ENCODE measurements at regions not wholly inside any gene's neighbourhood (a gene's known extent, or its start where the extent isn't known, plus 50 kb on each side); places are given as distances from the start of the nearest gene placed in this dataset.

DNA sequence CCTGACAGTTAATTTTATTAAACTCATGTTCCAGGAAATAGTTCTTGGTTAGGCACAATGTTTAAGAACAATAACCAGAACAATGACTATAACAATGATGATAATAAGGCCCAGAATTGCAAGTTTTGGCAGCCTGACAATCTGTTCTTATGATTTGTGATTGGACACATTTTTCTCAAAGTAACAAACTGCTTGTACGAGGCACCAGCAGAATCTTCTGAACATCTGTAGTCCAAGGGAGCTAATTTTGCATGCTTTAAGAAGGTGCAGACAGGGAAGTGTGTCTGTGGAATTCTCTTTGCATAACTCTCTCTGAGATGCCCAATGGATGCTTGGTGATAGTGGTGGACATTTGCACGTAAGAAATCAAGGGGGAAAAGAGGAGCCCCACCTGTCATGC, 709.3 kb downstream of the SLC4A3 start:
- TF ChIP-seq ZNF366 (tag by site-specific recombination; conservative IDR thresholded peaks at IDR 0.05) (no peak), SP3 (tag by site-specific recombination; IDR thresholded peaks at IDR 0.05) (no peak), ZNF266 (tag by site-specific recombination; IDR thresholded peaks at IDR 0.05; ENCODE audit: low read depth) (no peak), ZIC2 (tag by site-specific recombination; IDR thresholded peaks at IDR 0.05) (no peak), ZBTB48 (tag by site-specific recombination; IDR thresholded peaks at IDR 0.05) (no peak), ZNF473 (tag by site-specific recombination; IDR thresholded peaks at IDR 0.05) (no peak), KLF1 (tag by site-specific recombination; IDR thresholded peaks at IDR 0.05) (no peak), ZNF677 (tag by site-specific recombination; IDR thresholded peaks at IDR 0.05) (no peak)
- TF ChIP-seq, protein P1, sequence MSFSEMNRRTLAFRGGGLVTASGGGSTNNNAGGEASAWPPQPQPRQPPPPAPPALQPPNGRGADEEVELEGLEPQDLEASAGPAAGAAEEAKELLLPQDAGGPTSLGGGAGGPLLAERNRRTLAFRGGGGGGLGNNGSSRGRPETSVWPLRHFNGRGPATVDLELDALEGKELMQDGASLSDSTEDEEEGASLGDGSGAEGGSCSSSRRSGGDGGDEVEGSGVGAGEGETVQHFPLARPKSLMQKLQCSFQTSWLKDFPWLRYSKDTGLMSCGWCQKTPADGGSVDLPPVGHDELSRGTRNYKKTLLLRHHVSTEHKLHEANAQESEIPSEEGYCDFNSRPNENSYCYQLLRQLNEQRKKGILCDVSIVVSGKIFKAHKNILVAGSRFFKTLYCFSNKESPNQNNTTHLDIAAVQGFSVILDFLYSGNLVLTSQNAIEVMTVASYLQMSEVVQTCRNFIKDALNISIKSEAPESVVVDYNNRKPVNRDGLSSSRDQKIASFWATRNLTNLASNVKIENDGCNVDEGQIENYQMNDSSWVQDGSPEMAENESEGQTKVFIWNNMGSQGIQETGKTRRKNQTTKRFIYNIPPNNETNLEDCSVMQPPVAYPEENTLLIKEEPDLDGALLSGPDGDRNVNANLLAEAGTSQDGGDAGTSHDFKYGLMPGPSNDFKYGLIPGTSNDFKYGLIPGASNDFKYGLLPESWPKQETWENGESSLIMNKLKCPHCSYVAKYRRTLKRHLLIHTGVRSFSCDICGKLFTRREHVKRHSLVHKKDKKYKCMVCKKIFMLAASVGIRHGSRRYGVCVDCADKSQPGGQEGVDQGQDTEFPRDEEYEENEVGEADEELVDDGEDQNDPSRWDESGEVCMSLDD (tag by site-specific recombination; IDR thresholded peaks at IDR 0.05): no peak
- TF ChIP-seq, protein P2, sequence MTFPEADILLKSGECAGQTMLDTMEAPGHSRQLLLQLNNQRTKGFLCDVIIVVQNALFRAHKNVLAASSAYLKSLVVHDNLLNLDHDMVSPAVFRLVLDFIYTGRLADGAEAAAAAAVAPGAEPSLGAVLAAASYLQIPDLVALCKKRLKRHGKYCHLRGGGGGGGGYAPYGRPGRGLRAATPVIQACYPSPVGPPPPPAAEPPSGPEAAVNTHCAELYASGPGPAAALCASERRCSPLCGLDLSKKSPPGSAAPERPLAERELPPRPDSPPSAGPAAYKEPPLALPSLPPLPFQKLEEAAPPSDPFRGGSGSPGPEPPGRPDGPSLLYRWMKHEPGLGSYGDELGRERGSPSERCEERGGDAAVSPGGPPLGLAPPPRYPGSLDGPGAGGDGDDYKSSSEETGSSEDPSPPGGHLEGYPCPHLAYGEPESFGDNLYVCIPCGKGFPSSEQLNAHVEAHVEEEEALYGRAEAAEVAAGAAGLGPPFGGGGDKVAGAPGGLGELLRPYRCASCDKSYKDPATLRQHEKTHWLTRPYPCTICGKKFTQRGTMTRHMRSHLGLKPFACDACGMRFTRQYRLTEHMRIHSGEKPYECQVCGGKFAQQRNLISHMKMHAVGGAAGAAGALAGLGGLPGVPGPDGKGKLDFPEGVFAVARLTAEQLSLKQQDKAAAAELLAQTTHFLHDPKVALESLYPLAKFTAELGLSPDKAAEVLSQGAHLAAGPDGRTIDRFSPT (tag by site-specific recombination; IDR thresholded peaks at IDR 0.05): no peak
- TF ChIP-seq, protein P3, sequence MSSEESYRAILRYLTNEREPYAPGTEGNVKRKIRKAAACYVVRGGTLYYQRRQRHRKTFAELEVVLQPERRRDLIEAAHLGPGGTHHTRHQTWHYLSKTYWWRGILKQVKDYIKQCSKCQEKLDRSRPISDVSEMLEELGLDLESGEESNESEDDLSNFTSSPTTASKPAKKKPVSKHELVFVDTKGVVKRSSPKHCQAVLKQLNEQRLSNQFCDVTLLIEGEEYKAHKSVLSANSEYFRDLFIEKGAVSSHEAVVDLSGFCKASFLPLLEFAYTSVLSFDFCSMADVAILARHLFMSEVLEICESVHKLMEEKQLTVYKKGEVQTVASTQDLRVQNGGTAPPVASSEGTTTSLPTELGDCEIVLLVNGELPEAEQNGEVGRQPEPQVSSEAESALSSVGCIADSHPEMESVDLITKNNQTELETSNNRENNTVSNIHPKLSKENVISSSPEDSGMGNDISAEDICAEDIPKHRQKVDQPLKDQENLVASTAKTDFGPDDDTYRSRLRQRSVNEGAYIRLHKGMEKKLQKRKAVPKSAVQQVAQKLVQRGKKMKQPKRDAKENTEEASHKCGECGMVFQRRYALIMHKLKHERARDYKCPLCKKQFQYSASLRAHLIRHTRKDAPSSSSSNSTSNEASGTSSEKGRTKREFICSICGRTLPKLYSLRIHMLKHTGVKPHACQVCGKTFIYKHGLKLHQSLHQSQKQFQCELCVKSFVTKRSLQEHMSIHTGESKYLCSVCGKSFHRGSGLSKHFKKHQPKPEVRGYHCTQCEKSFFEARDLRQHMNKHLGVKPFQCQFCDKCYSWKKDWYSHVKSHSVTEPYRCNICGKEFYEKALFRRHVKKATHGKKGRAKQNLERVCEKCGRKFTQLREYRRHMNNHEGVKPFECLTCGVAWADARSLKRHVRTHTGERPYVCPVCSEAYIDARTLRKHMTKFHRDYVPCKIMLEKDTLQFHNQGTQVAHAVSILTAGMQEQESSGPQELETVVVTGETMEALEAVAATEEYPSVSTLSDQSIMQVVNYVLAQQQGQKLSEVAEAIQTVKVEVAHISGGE (tag by site-specific recombination; conservative IDR thresholded peaks at IDR 0.05; ENCODE audit: low read depth): no peak
- Histone ChIP-seq H3K27ac (ENCODE audit: extremely low read depth, low read depth, low read length) (no peak overlapping the region), H3K9me3 (ENCODE audit: control insufficient read depth, insufficient read depth, low read depth, low read length) (no peaks in the 10 kb centered on the region), H3K4me1 (ENCODE audit: control insufficient read depth, insufficient read depth, low read length) (no peaks in the 10 kb centered on the region), H3K36me3 (ENCODE audit: control insufficient read depth in 2 of 2, insufficient read depth in 1 of 2, low read length in 2 of 2) (no peaks in the 10 kb centered on the region), H3K4me3 (ENCODE audit: low read depth, low read length) (no peak overlapping the region)
- ChIA-PET CTCF (no interaction called here), POLR2A (no interaction called here)

DNA sequence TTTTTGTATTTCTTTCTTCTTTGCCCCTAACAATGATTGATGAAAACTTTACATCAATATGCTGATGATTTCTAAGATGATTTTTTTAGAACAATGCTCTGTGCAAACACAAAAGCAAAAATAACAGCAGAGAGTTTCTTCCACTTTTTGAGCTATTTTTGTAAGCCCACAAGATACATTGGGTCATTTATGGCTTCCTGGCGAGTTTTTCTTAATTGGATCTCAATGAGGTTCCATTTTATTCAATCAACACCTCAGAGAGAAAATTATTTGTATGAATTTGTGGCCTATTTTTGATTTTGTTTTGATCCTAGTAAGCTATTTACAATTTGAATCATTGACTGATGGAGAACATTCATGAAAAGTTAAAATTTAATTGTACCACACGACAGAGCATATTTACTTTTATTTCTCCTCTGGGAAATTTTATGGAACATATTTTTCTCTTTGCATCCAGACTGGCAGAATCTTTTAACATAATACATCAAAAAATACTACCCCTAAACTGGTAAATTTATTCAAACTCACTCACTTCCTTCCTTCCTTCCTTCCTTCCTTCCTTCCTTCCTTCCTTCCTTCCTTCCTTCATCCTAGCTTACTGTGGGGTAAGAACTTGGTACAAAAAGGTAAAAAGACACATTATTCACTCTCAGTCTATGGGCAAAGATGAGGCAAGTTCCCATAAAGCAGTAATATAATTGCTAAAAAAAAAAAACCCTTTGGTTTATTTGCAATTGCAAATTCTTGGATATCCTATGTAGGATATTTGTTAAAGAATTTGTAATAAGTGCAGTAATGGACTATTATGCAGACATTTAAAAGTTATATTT, 710.4 kb downstream of the SLC4A3 start:
- CTCF ChIA-PET: interaction anchor here (0.9 to 1.2 kb wide), 2 partner anchors 9 to 341 kb away, joined by 3 to 5 read pairs; no protein-coding TSS in a partner anchor

More for the DNA sequence above, 710.4 kb downstream of the SLC4A3 start:
- H3K4me1 ChIP-seq (ENCODE audit: control insufficient read depth, insufficient read depth, low read length): no peaks in the 10 kb centered on the region
- no peaks in the 10 kb centered on the region for H3K9me3 ChIP-seq (ENCODE audit: control insufficient read depth, insufficient read depth, low read depth, low read length)
- H3K36me3 ChIP-seq (ENCODE audit: control insufficient read depth in 2 of 2, insufficient read depth in 1 of 2, low read length in 2 of 2): no peaks in the 10 kb centered on the region
- POLR2A ChIA-PET: no interaction called here
- TF ChIP-seq ZNF624 (tag by site-specific recombination; IDR thresholded peaks at IDR 0.05): no peak
- TF ChIP-seq, protein P4, sequence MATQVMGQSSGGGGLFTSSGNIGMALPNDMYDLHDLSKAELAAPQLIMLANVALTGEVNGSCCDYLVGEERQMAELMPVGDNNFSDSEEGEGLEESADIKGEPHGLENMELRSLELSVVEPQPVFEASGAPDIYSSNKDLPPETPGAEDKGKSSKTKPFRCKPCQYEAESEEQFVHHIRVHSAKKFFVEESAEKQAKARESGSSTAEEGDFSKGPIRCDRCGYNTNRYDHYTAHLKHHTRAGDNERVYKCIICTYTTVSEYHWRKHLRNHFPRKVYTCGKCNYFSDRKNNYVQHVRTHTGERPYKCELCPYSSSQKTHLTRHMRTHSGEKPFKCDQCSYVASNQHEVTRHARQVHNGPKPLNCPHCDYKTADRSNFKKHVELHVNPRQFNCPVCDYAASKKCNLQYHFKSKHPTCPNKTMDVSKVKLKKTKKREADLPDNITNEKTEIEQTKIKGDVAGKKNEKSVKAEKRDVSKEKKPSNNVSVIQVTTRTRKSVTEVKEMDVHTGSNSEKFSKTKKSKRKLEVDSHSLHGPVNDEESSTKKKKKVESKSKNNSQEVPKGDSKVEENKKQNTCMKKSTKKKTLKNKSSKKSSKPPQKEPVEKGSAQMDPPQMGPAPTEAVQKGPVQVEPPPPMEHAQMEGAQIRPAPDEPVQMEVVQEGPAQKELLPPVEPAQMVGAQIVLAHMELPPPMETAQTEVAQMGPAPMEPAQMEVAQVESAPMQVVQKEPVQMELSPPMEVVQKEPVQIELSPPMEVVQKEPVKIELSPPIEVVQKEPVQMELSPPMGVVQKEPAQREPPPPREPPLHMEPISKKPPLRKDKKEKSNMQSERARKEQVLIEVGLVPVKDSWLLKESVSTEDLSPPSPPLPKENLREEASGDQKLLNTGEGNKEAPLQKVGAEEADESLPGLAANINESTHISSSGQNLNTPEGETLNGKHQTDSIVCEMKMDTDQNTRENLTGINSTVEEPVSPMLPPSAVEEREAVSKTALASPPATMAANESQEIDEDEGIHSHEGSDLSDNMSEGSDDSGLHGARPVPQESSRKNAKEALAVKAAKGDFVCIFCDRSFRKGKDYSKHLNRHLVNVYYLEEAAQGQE (tag by site-specific recombination; IDR thresholded peaks at IDR 0.05): no peak
- no peak for TF ChIP-seq ZNF169 (tag by site-specific recombination; IDR thresholded peaks at IDR 0.05)
- no peak for TF ChIP-seq ZNF433 (tag by site-specific recombination; IDR thresholded peaks at IDR 0.05; ENCODE audit: low read depth)
- no peak for TF ChIP-seq ZNF654 (tag by site-specific recombination; IDR thresholded peaks at IDR 0.05; ENCODE audit: low read depth)
- TF ChIP-seq ZNF302 (tag by site-specific recombination; IDR thresholded peaks at IDR 0.05; ENCODE audit: low read depth): no peak
- TF ChIP-seq ZNF248 (tag by site-specific recombination; IDR thresholded peaks at IDR 0.05): no peak
- TF ChIP-seq ZNF610 (tag by site-specific recombination; IDR thresholded peaks at IDR 0.05; ENCODE audit: borderline replicate concordance): no peak
- no peak for TF ChIP-seq ZSCAN30 (tag by site-specific recombination; IDR thresholded peaks at IDR 0.05)
- no peak for TF ChIP-seq ZNF155 (tag by site-specific recombination; IDR thresholded peaks at IDR 0.05)
- no peak for TF ChIP-seq ZNF16 (tag by site-specific recombination; IDR thresholded peaks at IDR 0.05; ENCODE audit: low read depth)
- no peak for TF ChIP-seq ZNF677 (tag by site-specific recombination; IDR thresholded peaks at IDR 0.05)
- H3K27ac ChIP-seq (ENCODE audit: extremely low read depth, low read depth, low read length): no peak overlapping the region
- H3K4me3 ChIP-seq (ENCODE audit: low read depth, low read length): no peak overlapping the region
